Myocyte (in vitro differentiated cells): ENCODE measurements at regions not wholly inside any gene's neighbourhood (a gene's known extent, or its start where the extent isn't known, plus 50 kb on each side); places are given as distances from the start of the nearest gene placed in this dataset.
"Not testable (repeated sequence)": the region's sequence is repeated elsewhere in the genome, so short reads cannot be mapped to it uniquely, and the experiment has no call there.

Experiments
- DNase-seq: peaks from one replicate; pipeline ENCODE4 v3.0.0-alpha.2; 2012; ENCODE audit warnings: low read depth

DNA sequence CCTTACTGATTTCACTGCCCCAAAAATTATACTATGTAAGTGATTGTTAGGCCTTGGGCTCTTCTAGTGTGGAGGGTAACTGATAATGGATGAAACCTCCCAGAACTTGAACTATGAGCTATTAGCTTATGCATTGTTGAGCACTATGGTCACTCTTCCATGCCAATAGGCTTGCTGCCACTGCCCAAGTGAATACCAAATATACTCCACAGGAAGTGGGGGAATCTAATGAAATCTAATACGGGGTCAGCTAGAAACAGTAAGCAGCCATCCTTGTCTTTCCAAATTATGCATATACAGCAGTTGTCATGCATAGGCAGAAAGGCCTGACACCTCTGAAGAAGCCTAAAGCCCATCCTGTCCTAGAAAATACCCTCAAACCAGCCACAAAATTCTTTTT is 198.7 kb upstream of the PTBP2 start:
- DNase-seq: no peak

DNA sequence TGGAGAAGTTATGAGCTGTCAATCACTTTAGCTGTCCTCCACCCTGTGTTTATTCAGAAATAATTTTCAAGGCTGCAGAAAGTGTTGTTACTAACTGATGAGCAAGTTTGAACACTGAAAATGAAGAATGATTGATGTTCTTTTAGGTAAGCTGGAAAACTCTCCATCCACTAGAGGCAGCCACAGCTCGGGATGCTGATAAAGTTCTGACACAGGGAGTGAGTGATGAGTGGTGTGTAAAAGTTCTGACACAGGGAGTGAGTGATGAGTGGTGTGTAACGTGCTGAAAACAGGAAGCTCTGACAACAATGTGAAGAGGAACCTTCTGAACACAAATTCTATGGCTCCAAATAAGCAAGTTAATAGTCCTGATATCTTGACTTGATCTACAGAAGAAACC is 197.5 kb upstream of the PTBP2 start:
- DNase-seq: no peak

DNA sequence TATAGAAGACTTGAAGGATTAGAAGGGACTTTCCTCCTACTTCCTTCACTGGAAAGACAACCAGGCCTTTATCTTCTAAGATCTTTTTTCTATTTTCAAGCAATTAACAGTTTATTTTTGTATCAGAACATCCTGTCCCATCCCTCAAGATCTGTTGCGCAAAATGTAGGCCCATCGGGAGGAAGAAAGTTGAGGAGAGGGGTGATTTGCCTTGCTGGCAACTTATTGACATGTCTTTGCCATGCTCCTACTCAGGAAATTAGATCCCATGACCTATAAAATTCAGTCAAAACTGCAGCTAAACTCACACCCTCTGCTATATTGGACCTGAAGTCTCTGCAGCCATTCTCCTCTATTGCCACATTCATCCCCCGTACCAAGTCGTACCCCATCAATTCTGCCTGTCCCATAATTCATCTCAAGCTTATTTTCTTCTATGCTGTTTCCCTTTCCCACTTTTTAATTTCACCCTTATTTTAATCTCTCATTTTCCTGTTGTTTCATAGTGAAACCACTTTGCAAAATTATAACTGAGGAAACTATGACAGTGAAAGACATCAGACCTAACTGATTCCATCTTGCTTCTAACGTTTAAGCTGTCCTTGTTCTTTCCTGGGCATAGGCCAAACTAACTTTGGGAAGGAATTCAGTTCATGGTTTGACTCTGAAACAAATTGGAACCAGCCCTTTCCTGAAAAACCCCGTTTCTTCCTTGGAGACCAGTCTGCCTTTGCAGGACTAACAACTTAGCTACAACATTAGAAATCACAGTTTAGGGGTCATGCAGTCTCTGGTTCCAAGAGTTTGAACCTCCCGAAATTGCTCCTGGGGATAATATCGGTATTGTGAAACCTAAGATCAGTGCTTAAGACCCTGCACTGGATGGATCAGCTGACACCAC is 195.7 kb upstream of the PTBP2 start:
- no peak for DNase-seq

DNA sequence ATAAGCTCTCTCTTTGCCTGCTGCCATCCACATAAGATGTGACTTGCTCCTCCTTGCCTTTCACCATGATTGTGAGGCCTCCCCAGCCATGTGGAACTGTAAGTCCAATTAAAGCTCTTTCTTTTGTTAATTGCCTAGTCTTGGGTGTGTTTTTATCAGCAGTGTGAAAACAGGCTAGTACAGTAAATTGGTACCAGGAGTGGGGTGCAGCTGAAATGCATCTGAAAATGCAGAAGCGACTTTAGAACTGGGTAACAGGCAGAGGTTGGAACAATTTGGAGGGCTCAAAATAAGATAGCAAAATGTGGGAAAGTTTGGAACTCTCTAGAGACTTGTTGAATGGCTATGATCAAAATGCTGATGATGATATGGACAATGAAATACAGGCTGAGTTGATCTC is 192.9 kb upstream of the PTBP2 start:
- not testable (repeated sequence) for DNase-seq

DNA sequence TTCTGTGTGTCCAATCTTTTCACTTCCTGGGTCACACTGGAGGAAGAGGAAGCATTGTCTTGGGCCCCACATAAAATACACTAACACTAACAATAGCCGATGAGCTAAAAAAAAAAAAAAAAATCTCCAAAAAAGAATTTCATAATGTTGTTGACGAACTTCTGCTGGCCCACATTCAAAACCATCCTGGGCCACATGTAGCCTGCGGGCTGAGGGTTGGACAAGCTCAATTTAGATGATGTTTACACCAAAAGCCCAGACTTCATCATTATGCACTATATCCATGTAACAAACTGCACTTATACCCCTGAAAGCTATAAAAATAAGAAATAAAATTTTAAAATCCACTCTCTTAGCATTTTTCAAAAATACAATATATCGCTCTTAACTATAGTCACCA is 187.8 kb upstream of the PTBP2 start:
- DNase-seq: no peak

DNA sequence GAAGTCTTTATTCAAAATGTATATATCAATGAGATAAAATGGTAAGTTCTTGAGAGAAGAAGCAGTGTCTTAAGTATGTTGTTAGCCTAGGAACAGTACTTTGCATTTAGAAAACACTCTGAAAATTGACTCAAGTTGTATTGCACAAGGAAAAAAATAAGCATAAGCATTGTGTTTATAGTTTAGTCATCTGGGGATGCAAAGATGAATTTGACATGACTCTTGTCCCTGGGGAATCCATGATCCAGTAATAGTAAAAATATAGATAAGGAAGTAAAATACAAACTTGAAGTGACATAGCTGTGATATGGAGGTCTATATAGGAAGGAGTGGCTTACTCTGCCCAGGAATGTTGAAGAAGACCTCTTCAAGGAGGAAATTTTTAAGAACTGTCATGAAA is 185.0 kb upstream of the PTBP2 start:
- no peak for DNase-seq

DNA sequence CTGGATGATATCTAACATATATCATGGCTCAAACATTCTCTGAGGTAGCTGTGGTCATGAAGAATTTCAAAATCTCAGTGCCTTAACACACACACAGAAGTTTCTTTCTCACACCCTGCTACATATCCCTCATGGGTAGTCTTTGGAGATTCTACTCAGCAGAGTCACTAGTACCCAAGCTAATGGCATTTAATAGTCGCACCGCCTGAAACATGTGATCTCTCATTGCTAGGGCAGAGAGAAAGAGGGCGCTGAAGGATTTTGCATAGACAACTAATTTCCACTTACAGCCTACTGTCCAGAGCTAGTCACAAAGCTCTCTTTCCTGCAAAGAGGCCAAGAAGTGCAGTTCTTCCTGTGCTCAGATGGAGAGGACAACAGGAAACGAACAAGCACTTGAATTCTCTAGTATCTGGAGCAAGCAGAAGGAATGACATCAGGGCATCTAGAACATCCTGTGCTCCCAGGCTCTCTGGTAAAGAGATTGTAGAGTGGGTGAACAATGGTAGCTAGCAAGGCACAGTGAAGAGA is 183.4 kb upstream of the PTBP2 start:
- peak; percentile 36 for DNase-seq

DNA sequence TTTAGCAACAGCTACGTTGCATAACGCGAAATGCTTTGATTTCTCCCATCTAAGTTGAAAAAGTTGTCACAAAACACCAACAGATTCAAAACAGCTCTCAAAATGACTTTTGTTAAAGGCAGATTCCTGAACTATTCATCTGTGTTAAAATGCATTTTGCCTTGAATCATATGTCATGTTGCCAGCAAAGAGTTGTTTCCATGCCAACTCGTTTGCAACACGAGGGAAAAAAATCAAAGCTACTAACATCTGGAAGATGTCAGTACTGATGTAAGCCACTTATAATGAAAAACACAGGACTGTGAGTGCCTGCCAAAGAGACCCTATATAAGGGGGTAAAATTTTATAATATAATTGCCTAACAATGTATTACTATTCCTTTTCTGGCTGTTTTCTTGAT is 182.7 kb upstream of the PTBP2 start:
- peak; percentile 63 for DNase-seq

DNA sequence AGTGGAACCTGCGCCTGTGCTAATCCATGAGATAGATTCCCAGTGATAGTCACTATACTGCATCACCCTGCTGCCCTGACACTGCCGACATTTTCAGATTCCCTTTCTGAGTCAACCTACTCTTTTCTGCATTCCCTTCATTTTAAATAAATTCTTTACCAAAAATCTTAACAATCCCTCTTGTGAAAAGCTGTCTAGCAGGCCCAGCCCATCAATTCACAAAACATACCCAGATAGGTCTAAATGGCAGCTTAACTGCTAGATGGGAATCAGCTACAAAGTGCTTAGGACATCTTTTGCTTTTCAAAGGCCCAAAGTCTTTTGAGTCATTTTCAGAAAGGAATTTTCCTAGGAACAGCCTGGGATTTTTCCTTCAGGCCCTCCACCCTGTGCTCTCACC is 180.1 kb upstream of the PTBP2 start:
- DNase-seq: no peak

DNA sequence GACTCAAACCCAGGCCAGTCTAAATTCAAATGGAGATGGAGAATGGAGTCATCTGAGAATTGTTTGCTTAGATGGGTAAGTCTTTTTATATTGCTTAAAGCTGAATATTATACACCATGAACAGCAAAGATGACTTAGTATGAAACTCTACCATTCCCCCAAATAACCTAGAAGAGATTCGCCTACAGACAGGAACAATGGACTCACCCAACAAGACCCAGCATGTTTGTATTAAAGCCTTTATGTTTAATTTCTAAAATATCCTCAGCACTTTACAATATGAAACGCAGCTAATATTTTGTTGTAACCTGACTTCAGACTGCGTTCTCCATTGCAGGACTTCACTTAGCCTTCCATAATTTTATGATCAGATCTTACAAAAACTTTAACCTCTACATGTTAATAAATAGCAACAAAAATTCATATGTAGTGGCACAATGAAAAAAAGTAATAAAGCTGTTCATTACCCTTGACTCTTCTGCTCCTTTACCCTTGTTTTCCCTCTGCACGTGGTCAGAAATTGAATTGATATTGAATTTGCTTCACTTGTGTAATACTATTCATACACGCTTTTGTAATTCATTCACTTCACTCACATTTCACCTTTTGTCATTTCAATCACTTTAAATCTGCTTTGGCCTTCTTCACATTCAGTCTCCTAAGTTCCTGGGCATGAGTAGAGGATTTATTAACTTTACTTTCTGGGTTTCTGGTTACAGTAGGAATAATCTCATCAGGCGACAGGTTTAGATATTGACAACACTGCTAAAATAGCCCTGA is 177.3 kb upstream of the PTBP2 start:
- no peak for DNase-seq

DNA sequence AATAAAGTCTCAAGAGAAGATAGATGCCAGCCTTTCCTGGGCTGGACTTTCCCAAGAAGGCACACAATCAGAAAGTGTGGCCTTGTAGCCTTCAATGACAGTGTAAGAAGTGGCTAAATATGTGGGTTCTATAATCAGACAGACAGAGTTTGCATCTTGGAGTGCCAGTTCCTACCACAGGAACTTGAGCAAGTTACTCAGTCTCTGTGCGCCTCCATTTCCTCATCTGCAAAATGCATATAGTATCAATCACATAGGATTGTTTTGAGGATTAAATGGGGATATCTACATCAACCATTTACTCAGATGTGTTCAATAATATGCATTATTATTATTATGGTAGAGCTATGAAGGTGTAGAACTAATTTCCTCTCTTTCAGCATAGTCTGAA is 176.8 kb upstream of the PTBP2 start:
- no peak for DNase-seq

DNA sequence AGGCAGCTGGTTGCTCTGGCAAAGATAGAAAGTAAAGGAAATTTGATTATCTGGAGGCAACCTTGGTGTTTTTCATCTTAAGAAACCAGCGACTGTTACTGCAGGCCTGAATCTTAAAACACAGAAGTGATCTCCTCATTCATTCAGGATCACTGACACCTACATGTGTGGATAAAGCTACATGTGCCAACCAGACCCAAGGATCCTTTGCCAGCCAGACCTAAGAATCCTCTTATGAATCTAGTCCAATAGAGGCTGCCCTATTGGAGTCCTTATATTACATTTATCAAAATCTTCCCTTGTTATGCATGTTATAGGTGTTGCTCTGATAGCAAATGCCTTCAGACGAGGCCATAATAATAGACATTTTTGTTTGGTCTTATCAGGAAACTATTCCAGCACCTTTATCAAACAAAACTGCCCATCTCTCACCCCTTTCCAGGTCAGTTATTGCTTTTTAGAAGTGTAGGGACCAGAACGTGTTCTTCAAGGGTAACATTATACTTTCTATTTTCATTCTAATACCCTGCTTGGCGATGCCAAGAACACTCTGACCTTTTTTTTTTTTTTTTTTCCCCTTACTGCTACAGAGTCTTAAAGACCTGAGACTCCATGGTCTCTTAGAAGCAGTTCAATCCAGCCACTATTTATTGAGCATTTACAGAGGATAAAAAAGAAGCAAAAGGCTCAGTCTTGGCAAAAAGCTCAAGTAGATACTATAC is 175.5 kb upstream of the PTBP2 start:
- DNase-seq: no peak

DNA sequence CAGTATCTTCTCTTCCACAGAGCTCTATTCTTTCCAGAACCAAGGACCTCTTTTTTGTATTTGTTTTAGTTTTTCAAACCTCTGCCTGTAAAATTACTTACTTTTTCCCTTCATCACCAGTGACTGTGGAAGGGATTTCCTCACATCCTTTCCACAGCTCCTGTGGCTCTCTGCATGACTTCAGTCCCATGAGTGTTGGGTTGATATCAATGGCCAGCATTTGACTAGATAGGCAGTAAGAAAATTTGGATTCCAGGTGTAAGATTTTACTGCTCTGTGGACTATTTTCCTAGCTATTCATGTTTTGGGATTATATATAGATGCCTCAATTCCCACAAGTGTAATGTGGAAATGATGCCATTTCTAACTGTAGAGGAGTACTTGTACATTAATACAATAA is 171.5 kb upstream of the PTBP2 start:
- DNase-seq: no peak

DNA sequence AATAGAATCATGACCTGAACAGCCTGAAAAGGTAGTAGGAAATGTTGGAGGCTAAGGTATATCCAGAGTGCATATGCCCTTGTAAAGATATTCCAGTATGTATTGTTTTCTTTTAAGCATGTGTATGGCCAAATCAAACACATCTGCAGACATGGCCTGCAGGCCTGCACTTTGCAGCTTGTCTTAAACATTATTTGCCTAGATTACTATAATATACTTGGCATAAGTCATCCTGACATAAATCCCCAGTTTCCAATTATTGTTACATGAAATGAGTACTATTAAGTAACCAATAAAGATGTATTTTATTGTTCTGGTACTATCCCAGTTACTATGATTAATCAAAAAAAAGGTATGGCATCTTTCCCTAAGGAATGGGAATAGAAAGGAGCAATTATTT is 169.1 kb upstream of the PTBP2 start:
- DNase-seq: no peak

DNA sequence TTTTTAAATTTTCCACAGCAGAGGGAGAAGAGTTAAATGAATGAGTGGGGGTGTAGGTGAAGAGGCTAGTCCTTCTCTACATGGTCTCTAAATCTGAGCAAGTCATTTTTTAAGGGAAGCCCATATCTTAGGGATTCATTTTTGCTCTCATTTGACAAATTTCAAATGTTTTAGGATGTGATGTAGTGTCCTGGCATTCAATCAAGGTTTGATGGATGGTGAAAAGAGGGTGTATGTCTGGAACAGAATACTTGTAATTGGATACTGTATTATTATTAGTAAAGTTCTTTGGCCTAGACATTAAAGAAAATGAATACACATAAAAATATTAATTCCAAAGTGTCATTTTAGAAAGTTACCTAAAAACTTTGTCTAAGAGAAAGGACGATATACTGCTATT is 167.8 kb upstream of the PTBP2 start:
- DNase-seq: no peak

DNA sequence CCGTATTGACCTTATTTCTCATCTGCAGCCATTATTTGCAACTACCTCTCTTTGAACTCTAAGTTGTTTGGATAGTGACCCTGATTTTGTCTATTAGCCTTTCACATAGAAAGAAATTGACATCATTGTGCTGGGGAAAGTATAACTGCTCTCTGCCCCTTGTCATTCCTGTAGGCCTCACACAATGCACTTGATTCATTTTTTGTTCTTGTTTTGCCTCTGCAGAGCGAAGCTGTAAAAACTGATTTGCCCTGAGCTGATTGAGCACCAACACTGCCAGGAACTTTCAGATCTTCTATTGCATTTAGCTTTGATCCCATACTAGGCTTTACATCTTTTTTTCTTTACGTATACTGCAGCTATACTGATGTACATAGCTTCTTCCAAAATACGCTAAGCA is 167.2 kb upstream of the PTBP2 start:
- no peak for DNase-seq

DNA sequence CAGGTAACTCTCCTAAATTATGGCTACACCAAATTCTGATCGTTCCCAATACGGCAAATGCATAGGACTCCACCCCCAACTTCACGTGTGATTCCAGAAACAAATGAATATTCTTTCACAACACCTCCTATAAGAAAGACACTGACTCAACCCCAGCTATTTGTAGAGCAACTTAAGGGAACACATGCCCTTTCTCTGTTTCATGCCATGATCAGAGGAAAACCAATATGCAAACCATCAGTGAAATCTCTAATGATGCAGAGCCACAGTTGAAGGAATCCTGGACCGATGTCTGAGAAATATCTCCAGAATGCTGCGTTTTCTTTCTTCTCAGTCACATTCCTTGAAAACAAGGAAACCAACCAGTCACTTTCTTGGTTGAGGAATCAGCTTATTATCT is 164.2 kb upstream of the PTBP2 start:
- DNase-seq: no peak

DNA sequence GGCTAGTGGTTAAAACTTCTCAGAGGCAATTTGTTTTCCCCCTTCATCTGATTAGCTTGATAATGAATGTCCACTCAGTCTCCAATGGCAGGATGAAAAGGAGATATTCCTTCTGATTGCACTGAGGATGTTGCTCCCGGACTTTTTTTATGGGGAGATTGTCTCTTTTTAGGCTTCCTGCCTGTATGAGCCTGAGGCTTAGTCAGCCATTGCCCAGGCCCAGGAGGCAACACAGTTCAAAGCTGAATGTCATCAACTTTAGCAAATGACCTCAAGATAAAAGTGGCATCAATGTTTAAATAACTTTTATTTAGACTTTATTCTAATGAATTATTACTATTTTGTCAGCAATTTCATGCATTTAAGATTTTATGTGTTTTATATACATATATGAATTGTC is 162.9 kb upstream of the PTBP2 start:
- peak; percentile 7 for DNase-seq

DNA sequence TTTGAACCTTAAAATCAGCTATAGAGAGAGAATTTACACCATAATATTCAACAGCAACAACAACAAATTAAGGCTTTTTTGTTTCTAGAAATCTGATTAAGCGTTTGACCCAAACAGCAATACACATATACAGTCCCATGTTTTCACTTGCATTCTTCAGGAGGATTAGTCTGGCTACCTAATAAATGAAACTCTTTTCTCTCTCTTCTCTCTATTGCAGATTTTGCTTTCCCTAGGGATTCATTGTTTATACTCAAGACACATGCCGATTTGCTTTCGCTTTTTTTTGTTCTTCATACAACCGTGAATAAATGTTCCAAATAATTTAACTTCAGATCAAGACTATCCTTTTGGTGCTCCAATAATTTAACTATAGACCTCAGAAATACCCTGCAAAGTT is 162.4 kb upstream of the PTBP2 start:
- DNase-seq: peak; percentile 16

DNA sequence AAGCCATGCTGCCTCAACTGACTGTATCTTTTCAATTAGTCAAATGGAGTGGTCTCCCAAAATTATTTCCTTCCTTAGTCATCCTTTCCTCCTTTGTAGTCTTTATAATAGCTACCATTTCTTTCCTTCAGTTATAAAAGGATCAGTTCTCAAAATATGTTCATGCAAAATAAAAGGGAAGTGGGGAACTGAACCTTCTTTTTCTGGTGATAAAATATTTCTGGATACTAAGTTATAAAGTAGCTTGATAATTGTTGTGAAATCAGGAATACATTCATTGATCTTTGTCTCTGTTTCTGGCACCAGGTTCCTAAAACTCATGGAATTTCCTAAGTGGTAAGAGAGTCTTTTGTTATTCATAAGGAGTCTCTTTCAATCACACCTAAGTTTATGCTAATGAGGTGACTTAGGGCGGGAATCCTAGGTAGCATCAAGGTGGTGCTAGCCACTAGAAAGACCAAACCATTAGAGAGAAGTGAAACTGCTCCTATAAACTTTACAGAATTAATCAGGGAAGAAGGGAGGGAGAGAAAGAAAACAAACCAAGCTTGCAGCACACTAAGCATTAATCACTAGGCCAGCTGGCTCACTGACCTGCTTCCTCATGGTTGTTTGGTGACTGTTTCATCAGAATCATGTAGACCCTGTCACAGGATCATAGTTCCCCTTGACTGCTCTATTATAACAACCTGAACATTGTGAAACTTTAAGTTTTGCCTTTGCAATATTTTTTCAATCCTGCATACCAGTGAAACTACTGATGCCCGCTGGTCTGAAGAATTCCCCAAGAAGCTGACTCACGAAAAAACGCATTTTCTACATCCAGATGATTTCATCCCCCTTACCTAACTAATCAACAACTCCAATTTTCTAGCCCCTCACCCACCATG is 161.6 kb upstream of the PTBP2 start:
- peak; percentile 53 for DNase-seq

DNA sequence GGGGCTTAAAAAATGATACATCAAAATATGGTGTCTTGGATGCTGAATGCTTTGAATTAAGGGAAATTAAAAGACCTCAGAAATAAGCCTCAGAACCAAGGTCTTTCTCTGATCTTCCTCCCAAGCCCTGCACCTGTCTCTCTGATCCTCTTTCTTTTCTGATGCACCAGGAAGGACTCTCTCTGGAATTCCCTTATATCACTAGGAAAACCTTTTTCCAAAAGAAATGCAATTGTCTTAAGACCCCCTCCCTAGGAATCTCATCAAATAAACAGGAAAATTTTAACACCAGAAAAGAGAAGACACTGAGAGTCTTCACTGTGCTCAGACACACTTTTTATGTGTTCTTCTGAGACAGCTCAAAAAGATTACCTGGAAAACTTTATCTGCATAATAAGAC is 159.5 kb upstream of the PTBP2 start:
- DNase-seq: no peak
